ENCODE measurements at regions not wholly inside any gene's neighbourhood (a gene's known extent, or its start where the extent isn't known, plus 50 kb on each side); places are given as distances from the start of the nearest gene placed in this dataset.
"Not testable (repeated sequence)": the region's sequence is repeated elsewhere in the genome, so short reads cannot be mapped to it uniquely, and the experiment has no call there.

DNA sequence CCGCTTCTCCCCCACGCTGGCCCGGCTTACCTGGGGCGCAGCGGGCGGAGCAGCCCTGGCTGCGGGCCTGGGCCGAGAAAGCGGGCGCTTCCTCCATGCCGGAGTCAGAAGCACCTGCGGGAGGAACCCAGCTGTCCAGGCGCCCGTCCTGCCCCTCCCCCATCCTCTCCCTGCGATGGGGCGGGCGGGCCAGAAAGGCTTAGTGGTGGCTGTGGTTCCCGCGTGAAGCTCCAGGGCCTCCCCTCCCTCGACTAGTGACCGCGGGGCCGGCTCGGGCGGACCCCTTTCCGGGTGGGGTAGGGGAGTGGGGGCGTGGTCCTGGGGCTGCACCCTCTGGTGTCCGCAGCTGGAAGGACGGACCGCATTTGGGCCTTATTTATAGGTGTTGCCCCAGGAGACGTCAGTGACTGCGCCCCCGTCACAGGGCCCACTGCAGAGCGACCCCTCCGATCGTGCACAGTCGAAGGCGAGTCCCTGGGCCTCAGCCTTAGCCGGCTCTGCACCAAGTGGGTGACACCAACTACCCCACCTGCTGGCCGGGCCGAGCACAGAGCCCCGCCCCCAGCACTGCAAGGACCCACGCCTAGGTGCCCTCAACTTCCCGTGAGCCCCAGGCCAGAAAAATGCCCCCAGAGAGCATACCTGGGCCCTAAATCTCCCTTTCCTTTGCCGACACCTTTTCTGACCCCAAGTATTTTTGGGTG is 302.7 kb downstream of the CCDC74A start:
- H3K9me3 Mint-ChIP-seq, H3K36me3 Mint-ChIP-seq, DNase-seq, H3K27me3 Mint-ChIP-seq, H3K4me3 Mint-ChIP-seq, CTCF ChIA-PET, H3K4me1 Mint-ChIP-seq, H3K27ac Mint-ChIP-seq: not testable (repeated sequence)

DNA sequence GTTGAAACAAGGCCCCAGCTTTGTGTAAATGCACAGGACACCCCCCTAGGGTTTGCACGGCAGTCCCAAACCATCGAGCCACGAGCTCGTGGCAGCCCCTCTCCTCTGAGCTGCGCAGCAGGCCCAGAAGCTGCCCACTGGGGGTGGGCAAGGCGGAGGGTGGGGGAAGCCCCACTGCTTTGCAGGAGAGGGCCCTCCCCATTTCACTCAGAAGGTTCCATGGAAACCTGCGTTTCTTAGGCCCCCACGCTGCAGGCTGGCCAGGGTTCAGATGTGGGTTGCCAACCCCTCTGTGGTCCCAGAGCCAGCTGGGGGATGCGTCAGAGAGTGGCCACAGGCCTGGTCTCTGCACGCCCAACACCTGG is 303.2 kb downstream of the CCDC74A start:
- H3K36me3 Mint-ChIP-seq, H3K9me3 Mint-ChIP-seq, DNase-seq, H3K27ac Mint-ChIP-seq, H3K27me3 Mint-ChIP-seq, H3K4me3 Mint-ChIP-seq, CTCF ChIA-PET, H3K4me1 Mint-ChIP-seq: not testable (repeated sequence)

DNA sequence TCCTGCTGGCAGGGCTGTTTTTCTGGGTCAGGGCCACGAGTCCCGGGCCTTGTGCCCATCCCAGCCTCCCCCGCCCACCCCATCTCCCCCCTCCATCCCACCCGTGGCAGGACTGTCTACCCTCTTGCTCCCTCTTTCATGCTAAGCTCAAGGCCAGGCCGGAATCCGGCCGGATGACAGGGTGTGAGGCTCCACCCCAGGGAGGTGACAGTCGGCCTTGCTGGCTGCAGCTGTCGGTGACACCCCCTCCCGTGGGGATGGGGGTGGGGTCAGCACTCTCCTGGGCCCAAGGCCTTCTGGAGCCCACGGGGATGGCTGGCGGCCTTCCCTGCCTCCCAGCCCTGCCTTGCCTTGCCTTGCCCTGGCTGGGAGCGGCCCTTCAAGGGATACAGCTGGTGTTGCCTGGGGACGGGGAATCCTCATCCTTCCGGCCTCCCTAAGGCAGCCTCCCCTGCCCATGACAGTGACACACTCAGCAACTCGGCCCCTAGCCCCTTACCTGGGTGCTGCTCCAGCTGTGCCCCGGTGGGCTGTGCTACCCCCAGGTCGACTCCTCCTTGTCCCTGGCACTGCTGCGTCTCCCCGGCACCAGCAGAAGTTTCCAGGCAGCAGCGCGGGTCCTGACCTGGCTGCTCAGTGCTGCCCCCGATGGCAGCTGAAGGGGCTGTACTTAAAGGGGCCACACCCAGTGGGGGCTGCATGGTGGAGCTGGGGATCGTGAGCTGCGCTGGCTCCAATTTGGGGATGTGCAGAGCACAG is 303.9 kb downstream of the CCDC74A start:
- H3K4me3 Mint-ChIP-seq, H3K36me3 Mint-ChIP-seq, H3K9me3 Mint-ChIP-seq, H3K27me3 Mint-ChIP-seq, H3K27ac Mint-ChIP-seq, DNase-seq, H3K4me1 Mint-ChIP-seq, CTCF ChIA-PET: not testable (repeated sequence)

DNA sequence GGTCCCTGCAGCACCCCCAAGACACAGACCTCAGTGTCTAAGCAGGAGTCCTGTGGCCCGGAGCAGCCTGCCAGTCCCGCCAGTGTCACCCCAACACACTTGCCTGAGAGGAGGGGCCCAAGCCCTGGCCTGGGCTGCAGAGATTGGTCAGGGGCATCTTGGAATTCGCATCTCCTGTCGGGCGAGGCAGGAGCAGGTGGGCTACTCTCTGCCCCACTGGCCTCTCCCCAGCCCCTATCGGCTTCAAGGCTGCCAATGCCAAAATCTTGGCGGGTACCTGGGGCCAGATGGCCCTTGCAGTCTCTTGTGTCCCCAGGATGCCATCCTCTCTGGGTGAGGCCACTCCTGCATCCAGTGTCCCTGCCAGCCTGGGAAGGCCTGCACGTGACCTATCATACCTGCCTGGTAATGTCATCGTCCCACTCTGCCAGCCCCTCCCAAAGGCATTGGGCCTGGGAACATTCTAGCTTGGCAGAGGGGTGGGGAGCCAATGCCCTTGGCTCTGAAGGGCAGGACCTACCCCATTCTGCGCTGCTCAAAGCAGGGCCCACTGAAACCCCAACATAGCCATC is 304.6 kb downstream of the CCDC74A start:
- H3K4me3 Mint-ChIP-seq, H3K4me1 Mint-ChIP-seq, H3K27ac Mint-ChIP-seq, CTCF ChIA-PET, H3K9me3 Mint-ChIP-seq, DNase-seq, H3K27me3 Mint-ChIP-seq, H3K36me3 Mint-ChIP-seq: not testable (repeated sequence)

DNA sequence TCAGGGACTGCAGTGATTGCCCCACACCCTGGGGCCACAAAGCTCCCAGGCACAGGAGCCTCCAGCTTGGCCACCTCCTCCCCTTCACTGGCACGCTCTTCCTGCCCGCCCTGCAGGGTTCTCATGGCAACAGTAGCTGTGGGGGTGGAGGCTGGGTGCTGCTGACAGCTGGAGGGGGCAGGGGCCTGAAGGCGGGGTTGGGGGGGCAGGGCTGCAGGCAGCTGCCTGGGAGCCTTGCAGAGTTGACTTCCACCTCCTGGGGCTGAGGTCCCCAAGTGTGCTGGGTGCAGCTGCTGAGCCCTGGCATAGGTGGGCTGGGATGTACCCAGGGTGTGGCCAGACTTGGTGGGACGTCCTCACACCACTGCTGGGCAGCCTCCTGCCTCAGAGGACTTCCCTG is 305.2 kb downstream of the CCDC74A start:
- H3K9me3 Mint-ChIP-seq, H3K27me3 Mint-ChIP-seq, DNase-seq, H3K36me3 Mint-ChIP-seq, CTCF ChIA-PET, H3K4me1 Mint-ChIP-seq, H3K4me3 Mint-ChIP-seq, H3K27ac Mint-ChIP-seq: not testable (repeated sequence)

DNA sequence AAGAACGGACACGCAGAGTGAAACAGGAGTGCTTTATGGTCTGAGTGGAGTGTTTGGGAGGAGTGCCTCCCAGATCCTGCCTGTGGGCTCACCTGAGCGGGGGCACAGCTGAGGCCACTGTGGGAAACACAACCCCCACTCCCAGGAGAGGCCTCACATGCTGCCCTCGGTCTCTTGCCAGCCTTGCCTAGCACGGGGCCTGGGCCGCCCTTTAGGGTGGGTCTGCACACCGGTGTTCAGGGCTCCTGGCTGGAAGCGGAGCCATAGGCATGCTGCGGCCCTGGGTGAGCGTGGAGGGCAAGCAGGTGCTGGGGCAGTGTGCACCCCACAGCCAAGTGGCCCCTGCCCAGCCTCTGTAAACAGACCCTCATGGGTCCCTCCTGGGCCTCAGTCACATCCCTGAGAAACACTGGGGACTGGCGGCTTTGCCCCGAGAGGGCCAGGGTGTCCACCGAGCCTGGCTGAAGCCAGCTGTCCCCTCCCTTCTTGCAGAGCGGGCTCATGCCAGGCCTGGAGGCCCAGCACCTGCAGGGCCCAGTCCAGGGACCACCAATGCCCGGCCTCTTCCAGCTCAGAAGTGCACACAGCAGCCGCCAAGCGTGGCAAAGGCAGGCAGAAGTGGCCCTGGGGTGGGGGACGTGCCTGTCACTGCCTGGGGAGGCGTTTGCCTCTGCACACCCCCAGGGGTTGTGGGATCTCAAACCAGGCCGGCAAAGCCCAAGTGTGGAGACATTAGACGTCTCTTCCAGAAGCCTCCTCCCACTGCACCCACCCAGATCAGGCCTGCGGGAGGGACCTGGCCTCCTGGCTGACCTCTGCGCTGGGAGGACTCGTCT is 305.9 kb downstream of the CCDC74A start:
- CTCF ChIA-PET, DNase-seq, H3K27ac Mint-ChIP-seq, H3K27me3 Mint-ChIP-seq, H3K4me3 Mint-ChIP-seq, H3K36me3 Mint-ChIP-seq, H3K9me3 Mint-ChIP-seq, H3K4me1 Mint-ChIP-seq: not testable (repeated sequence)

DNA sequence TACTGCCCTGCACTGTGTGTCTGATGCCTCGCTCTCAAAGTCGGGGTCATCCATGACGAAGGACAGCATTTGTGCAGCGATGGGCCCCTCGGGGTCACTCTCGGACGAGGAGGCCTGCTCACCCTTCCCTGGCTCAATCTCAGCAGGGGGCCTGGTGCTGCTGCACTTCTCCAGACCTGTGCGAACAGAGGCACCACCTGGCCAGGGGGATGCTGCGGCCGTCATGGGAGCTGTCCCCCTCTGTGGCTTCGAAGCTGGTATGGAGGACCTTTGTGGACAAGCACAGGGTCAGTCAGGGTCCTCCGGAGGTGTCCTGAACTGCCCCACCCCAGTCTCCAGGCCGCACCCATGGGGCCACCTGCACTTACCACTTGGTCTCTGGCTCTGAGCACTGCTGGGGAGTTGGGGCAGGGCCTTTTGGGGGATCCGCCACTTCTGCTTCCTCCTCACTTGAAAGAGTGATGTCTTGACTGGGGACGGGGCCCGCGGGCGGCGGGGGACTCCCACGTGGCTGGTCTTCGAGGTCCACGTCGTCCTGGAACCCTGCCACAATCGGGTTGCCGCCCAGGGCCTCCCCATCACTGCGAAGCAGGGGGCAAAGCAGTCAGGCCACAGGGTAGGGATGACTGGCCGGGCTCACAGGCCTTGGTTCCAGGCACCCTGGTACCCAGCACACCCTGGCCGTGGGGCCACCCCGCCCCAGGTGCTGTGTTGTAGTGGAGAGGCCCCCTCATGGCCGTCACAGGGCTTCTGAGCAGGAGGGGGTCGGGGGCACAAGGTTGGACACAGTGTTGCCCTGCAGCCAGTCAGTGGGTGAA is 306.7 kb downstream of the CCDC74A start:
- H3K9me3 Mint-ChIP-seq, H3K27ac Mint-ChIP-seq, DNase-seq, H3K4me1 Mint-ChIP-seq, H3K4me3 Mint-ChIP-seq, H3K36me3 Mint-ChIP-seq, H3K27me3 Mint-ChIP-seq, CTCF ChIA-PET: not testable (repeated sequence)

DNA sequence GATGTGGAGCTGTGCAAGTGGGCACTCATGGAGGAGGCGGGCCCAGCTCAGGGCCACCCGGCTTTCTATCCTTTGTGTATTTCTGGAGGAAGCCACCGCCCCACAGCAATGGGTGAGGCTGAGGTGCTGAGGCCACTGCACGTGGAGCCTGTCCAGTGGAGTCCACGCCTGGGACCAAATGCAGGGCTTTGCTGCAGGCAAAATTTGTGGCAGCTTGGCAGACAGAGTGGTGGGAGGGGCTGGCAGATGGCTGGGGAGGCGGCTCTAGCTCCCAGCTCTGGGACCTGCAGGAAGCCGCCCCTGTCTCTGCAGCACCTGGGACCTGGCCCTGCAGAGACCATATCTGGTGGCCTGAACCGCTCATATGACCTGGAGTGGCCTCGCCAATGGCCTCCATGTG is 307.3 kb downstream of the CCDC74A start:
- H3K36me3 Mint-ChIP-seq, DNase-seq, H3K27me3 Mint-ChIP-seq, H3K4me1 Mint-ChIP-seq, H3K9me3 Mint-ChIP-seq, CTCF ChIA-PET, H3K27ac Mint-ChIP-seq, H3K4me3 Mint-ChIP-seq: not testable (repeated sequence)

DNA sequence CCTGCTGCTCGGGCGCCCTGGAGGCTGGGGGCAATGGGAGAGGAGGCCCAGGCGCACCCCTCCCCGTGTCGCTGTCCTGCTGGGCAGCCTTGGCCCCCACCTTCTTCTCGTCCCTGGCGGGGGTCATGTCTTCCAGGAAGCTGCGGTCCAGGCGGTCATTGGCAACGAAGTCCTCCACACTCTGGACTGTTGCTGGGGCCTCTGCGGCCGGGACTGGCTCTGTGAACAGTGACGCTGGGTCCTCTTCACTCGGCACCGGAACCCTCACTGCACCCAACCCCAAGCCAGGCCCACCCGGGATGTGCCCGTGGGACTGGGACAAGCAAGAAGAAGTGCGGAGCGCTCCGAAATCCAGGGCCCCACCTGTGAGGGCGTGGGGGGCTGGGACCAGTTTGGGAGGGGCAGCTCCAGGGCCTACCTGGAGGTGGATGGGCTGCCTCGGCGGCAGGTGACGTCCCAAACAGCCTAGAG is 308.0 kb downstream of the CCDC74A start:
- H3K9me3 Mint-ChIP-seq: no peaks in the 10 kb centered on the region
- no peaks in the 10 kb centered on the region for H3K27me3 Mint-ChIP-seq
- H3K4me1 Mint-ChIP-seq: no peaks in the 10 kb centered on the region
- H3K27ac Mint-ChIP-seq: no peak overlapping the region
- no peak overlapping the region for H3K4me3 Mint-ChIP-seq
- no peak for DNase-seq
- CTCF ChIA-PET: no interaction called here
- H3K36me3 Mint-ChIP-seq: no peaks in the 10 kb centered on the region

DNA sequence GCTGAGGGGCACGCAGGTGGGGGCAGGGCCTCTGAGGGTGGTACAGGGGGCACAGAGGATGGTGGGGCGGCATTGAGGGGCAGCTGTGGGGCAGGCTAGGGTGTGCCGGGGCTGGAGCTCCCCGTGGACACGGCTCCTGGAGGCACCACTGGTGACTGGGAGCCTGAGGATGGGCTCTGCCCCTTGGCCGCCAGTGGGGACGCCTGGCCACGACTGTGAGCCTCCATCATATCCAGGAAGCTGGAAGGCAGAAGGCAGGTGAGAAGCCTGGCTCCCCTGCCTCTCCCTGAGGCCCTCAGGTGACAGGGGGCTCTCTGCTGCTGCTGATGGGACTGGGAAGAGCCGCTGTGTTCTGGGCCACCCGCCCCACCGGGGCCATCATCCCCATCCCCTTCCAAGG is 308.4 kb downstream of the CCDC74A start:
- CTCF ChIA-PET, DNase-seq: not testable (repeated sequence)

DNA sequence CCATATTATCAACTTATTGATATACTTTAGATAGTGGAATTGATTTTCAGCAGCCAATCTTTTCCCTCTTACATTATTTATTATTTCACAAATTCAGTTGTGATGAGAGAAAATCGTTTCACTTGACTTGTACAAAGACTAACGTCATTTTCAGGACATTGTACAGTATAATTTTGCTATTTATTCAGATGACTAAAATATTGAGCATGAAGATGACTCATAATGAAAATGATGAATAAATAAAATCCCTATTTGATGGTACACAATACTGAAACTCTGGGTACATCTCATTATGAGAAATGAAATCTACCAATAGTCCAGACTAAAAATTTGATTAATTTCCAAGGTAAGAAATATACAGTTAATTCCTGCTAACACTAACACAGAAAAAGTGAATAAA is 316.4 kb downstream of the CCDC74A start:
- not testable (repeated sequence) for H3K27me3 Mint-ChIP-seq, H3K9me3 Mint-ChIP-seq

More for the DNA sequence above, 308.4 kb downstream of the CCDC74A start:
- H3K4me1 Mint-ChIP-seq, H3K4me3 Mint-ChIP-seq, H3K27ac Mint-ChIP-seq, H3K27me3 Mint-ChIP-seq, H3K9me3 Mint-ChIP-seq, H3K36me3 Mint-ChIP-seq: not testable (repeated sequence)

DNA sequence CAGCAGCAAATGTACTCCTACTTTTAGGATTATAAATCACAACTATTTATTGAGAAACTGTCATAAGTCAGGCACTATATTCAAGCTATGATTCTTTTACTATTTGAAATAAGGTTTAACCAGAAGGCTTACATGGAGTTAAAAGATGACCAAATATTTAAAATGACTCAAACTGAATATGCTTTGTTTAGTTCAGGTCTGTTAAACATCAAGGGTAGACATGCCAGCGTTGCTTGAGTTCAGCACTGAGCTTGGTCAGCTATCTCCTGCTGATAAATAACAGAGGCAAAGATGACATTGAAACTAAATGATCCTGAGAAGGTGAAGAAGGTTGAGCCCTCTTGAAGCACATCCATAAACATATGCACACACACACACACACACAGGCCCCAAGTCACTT is 305.6 kb downstream of the ANKRD30BL start:
- H3K4me1 Mint-ChIP-seq, H3K27me3 Mint-ChIP-seq, CTCF ChIA-PET, H3K27ac Mint-ChIP-seq, H3K36me3 Mint-ChIP-seq, H3K4me3 Mint-ChIP-seq, DNase-seq, H3K9me3 Mint-ChIP-seq: not testable (repeated sequence)

More for the DNA sequence above, 316.4 kb downstream of the CCDC74A start:
- H3K27ac Mint-ChIP-seq, H3K4me1 Mint-ChIP-seq, H3K4me3 Mint-ChIP-seq, CTCF ChIA-PET, H3K36me3 Mint-ChIP-seq, DNase-seq: not testable (repeated sequence)

DNA sequence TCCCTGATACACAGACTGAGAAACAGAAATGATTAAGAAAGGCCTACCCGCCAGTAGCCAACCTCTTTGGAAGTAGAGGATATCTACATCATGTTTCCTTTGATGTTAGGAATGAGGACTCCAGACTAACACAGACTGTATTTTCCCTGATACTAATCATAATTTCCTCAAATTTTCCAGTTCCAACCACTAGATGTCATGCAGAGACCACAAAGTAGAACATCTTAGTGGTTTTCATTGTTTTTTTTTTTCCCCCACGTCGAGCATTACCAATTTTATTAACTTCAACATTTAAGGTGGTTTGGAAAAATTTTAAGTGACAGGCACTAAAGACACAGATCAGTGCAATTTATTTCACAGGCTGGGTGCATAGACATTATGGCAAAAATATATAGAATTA is 303.6 kb downstream of the ANKRD30BL start:
- H3K27ac Mint-ChIP-seq, H3K9me3 Mint-ChIP-seq, H3K4me1 Mint-ChIP-seq, H3K4me3 Mint-ChIP-seq, H3K27me3 Mint-ChIP-seq, H3K36me3 Mint-ChIP-seq, DNase-seq, CTCF ChIA-PET: not testable (repeated sequence)

Data from activated naive CD4-positive, alpha-beta T cell treated with anti-CD3 and anti-CD28 coated beads, Interleukin-2, amount 10 ng/mL, durations not matched to agents 7 days and 5 days (primary cell).